Gastroesophageal sphincter (tissue), 4 donors: ENCODE measurements at regions not wholly inside any gene's neighbourhood (a gene's known extent, or its start where the extent isn't known, plus 50 kb on each side); places are given as distances from the start of the nearest gene placed in this dataset.
A peak's percentile ranks its signal among the peaks of the same experiment; 100 is the strongest.

ENCODE experiments used
- ATAC-seq: fragments of 150-250 bp; one replicate; pipeline ENCODE4 v1.9.1; 2016; ENCODE audit warnings: mild to moderate bottlenecking, moderate library complexity
- H3K27ac ChIP-seq, 4 donors: fragments of 200-600 bp; sonication (generic) in 3 of 4; 1 replicate in 3 of 4; 2 replicates in 1 of 4; pipeline ENCODE4 v1.5.1; 2016 to 2019
- H3K27me3 ChIP-seq: fragments of 200-600 bp; sonication (generic); one replicate; pipeline ENCODE4 v1.5.1; 2019
- H3K36me3 ChIP-seq, 2 donors: fragments of 200-600 bp; sonication (generic); one replicate each; pipeline ENCODE4 v1.5.1; 2019; ENCODE audit warnings: control low read depth in 1 of 2
- H3K4me1 ChIP-seq, 3 donors: fragments of 200-600 bp; sonication (generic); 1 replicate in 2 of 3; 2 replicates in 1 of 3; pipeline ENCODE4 v1.5.1; 2016 to 2019; ENCODE audit warnings: control low read depth in 2 of 3
- H3K4me3 ChIP-seq, 2 donors: fragments of 200-600 bp; sonication (generic); one replicate each; pipeline ENCODE4 v1.5.1; 2019; ENCODE audit warnings: mild to moderate bottlenecking in 1 of 2, moderate library complexity in 1 of 2
- H3K9me3 ChIP-seq, 3 donors: fragments of 200-600 bp; sonication (generic); one replicate each; pipeline ENCODE4 v1.5.1; 2017 to 2019; ENCODE audit warnings: control low read depth in 2 of 3
- EP300 ChIP-seq: sonication (generic); formaldehyde crosslinking; IDR thresholded peaks from one replicate; pipeline ENCODE4 v1.6.1; 2017; ENCODE audit warnings: antibody characterized with exemption, mild to moderate bottlenecking
- POLR2A ChIP-seq, 2 donors: fragments of 450-650 bp; IDR thresholded peaks; one replicate each; pipeline ENCODE4 v1.6.1; 2017; ENCODE audit warnings: antibody characterized with exemption in 2 of 2, mild to moderate bottlenecking in 2 of 2, moderate library complexity in 1 of 2
- POLR2AphosphoS5 ChIP-seq: sonication (generic); formaldehyde crosslinking; IDR thresholded peaks from one replicate; pipeline ENCODE4 v1.6.1; 2017; ENCODE audit warnings: antibody characterized with exemption
- WGBS, 2 donors: methylation state at CpG; one replicate each; pipeline ENCODE4 v1.1.5; 2018; ENCODE audit warnings: low coverage in 1 of 2; 5-methylcytosine and 5-hydroxymethylcytosine counted together
- TF ChIP-seq, protein P1 (sequence below), 4 experiments: fragments of 200-600 bp in 2 of 4; fragments of 450-650 bp in 2 of 4; sonication (generic) in 1 of 4; IDR thresholded peaks; one replicate each; pipeline ENCODE4 v1.5.1; 2017 to 2019; ENCODE audit warnings: antibody characterized with exemption in 4 of 4, mild to moderate bottlenecking in 2 of 4, moderate library complexity in 2 of 4

DNA sequence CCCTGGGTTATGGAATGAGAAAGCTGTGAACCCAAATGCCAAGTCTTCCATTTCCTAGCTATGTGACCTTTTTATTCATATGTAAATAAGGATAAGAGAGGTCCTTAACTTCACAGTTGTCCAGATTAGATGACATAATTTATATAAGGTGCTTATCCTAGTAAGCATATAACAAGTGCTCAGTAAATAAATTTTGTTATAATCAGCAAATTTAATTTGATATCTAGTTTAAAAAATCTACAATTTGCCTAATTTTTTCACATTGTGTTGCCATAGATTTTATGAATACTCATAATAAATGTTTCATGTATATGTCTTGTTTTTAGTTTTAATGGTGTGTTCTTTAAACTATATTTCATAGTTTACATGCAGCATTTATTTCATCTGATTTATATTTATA is 130.4 kb upstream of the SPRY1 start:
- no peak for TF ChIP-seq EP300
- TF ChIP-seq, protein P1, sequence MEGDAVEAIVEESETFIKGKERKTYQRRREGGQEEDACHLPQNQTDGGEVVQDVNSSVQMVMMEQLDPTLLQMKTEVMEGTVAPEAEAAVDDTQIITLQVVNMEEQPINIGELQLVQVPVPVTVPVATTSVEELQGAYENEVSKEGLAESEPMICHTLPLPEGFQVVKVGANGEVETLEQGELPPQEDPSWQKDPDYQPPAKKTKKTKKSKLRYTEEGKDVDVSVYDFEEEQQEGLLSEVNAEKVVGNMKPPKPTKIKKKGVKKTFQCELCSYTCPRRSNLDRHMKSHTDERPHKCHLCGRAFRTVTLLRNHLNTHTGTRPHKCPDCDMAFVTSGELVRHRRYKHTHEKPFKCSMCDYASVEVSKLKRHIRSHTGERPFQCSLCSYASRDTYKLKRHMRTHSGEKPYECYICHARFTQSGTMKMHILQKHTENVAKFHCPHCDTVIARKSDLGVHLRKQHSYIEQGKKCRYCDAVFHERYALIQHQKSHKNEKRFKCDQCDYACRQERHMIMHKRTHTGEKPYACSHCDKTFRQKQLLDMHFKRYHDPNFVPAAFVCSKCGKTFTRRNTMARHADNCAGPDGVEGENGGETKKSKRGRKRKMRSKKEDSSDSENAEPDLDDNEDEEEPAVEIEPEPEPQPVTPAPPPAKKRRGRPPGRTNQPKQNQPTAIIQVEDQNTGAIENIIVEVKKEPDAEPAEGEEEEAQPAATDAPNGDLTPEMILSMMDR (IDR thresholded peaks at IDR 0.05) = no peak
- no peak for TF ChIP-seq POLR2AphosphoS5
- TF ChIP-seq POLR2A (IDR thresholded peaks at IDR 0.05) = no peak

DNA sequence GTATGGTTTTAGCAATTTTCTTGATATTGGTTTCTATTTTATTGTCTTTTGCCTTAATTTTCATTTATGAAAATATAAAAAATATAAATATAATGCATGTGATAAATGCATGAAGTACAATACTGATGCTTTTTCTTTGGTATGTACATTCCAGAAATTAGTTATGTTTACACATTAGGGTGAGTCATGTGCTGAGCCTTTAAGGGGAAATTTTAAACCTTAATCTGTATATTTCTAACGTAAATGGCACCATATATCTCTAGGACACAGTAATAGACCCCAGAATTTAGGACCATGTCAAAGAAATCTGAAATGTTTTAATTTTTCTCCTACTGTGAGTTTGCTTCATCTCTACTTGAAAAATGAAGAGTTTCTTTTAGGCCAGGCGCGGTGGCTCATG is 117.8 kb upstream of the SPRY1 start:
- TF ChIP-seq POLR2A (IDR thresholded peaks at IDR 0.05) (no peak), EP300 (no peak), POLR2AphosphoS5 (no peak)
- TF ChIP-seq, protein P1 (IDR thresholded peaks at IDR 0.05) = no peak
- ATAC-seq = no peak
- Histone ChIP-seq H3K4me3 (no peak overlapping the region), H3K9me3 (no peaks in the 10 kb centered on the region), H3K4me1 (peaks cover 0 to 8% (median 0%) of the 10 kb centered on the region in 3 donors), H3K36me3 (no peaks in the 10 kb centered on the region), H3K27ac (no peak overlapping the region), H3K27me3 (no peaks in the 10 kb centered on the region)
- 90 to 95% methylated on average over 1 to 2 of the region's 3 CpGs for WGBS, 2 donors

More for the DNA sequence above, 130.4 kb upstream of the SPRY1 start:
- no peaks in the 10 kb centered on the region for H3K27me3 ChIP-seq
- no peaks in the 10 kb centered on the region for H3K9me3 ChIP-seq
- no peak for ATAC-seq
- H3K27ac ChIP-seq = no peak overlapping the region
- H3K36me3 ChIP-seq = no peaks in the 10 kb centered on the region
- no peak overlapping the region for H3K4me3 ChIP-seq
- H3K4me1 ChIP-seq = no peaks in the 10 kb centered on the region

GRCh38 chr4:123283371-123283895 is 113.2 kb upstream of the SPRY1 start:
- Histone ChIP-seq H3K9me3 (no peaks in the 10 kb centered on the region), H3K4me1 (peaks cover 0 to 26% (median 3%) of the 10 kb centered on the region in 3 donors), H3K4me3 (no peak overlapping the region), H3K27ac (peak overlapping the region in 3 of 4 donors; percentile 18 to 45 (median 39)), H3K27me3 (no peaks in the 10 kb centered on the region), H3K36me3 (no peaks in the 10 kb centered on the region)
- no peak for ATAC-seq
- TF ChIP-seq POLR2A (IDR thresholded peaks at IDR 0.05) (no peak), POLR2AphosphoS5 (no peak), EP300 (no peak)
- TF ChIP-seq, protein P1 (IDR thresholded peaks at IDR 0.05) = no peak
- WGBS, 2 donors = 88 to 92% methylated on average over 3 of the region's 3 CpGs

GRCh38 chr4:123284168-123284567 is 112.4 kb upstream of the SPRY1 start:
- H3K36me3 ChIP-seq = no peaks in the 10 kb centered on the region
- H3K27ac ChIP-seq = peak overlapping the region in 3 of 4 donors; percentile 18 to 45 (median 39)
- peaks cover 0 to 26% (median 3%) of the 10 kb centered on the region in 3 donors for H3K4me1 ChIP-seq
- ATAC-seq = no peak
- H3K27me3 ChIP-seq = no peaks in the 10 kb centered on the region
- TF ChIP-seq POLR2AphosphoS5 (no peak), POLR2A (IDR thresholded peaks at IDR 0.05) (no peak), EP300 (no peak)
- TF ChIP-seq, protein P1 (IDR thresholded peaks at IDR 0.05) = no peak
- no peak overlapping the region for H3K4me3 ChIP-seq
- 0% methylated on average over 2 of the region's 2 CpGs for WGBS, 2 donors
- H3K9me3 ChIP-seq = peaks cover 0 to under 1% (median 0%) of the 10 kb centered on the region in 3 donors

DNA sequence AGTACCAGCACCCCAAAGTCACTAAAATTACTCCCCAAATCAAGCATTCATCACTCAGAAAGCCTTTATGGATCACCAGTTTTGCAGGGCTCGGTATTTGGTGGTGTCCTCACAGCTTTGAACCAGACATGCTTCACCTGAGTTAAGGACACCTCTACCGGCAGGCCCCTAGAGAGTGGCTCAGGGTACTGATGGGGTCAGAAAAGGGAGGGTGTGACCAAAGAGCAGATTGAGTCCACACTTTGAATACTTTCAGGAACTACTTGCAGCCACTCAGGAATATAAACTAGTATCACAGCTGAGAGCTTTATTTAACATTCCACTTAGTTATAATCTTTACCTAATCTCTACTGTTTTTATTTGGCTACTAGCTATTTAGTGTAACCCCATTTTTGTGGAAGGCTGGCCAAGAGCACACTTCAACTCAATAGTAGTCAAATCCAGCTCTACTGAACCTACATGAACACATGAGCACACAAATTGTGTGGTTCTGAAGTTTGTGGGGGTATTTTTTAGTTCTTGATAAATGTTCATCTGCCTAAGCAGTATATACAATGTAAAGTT is 109.6 kb upstream of the SPRY1 start:
- no peak overlapping the region for H3K27ac ChIP-seq
- H3K4me1 ChIP-seq = peaks cover 0 to 26% (median 3%) of the 10 kb centered on the region in 3 donors
- no peaks in the 10 kb centered on the region for H3K36me3 ChIP-seq
- no peak overlapping the region for H3K4me3 ChIP-seq
- no peaks in the 10 kb centered on the region for H3K27me3 ChIP-seq
- 80 to 81% methylated on average over 1 to 2 of the region's 2 CpGs for WGBS, 2 donors
- ATAC-seq = no peak
- H3K9me3 ChIP-seq = peaks cover 0 to 29% (median 3%) of the 10 kb centered on the region in 3 donors
- TF ChIP-seq POLR2AphosphoS5 (no peak), EP300 (no peak)
- TF ChIP-seq, protein P1 (IDR thresholded peaks at IDR 0.05) = no peak
